ENCODE measurements at regions not wholly inside any gene's neighbourhood (a gene's known extent, or its start where the extent isn't known, plus 50 kb on each side); places are given as distances from the start of the nearest gene placed in this dataset.

GRCh38 chr5:178786859-178787499 is 56.5 kb upstream of the ZNF354A start:
- peaks cover 3% of the 10 kb centered on the region for H3K27me3 Mint-ChIP-seq (ENCODE audit: insufficient read depth)
- no peak overlapping the region for H3K27ac Mint-ChIP-seq
- TF ChIP-seq, protein P1, sequence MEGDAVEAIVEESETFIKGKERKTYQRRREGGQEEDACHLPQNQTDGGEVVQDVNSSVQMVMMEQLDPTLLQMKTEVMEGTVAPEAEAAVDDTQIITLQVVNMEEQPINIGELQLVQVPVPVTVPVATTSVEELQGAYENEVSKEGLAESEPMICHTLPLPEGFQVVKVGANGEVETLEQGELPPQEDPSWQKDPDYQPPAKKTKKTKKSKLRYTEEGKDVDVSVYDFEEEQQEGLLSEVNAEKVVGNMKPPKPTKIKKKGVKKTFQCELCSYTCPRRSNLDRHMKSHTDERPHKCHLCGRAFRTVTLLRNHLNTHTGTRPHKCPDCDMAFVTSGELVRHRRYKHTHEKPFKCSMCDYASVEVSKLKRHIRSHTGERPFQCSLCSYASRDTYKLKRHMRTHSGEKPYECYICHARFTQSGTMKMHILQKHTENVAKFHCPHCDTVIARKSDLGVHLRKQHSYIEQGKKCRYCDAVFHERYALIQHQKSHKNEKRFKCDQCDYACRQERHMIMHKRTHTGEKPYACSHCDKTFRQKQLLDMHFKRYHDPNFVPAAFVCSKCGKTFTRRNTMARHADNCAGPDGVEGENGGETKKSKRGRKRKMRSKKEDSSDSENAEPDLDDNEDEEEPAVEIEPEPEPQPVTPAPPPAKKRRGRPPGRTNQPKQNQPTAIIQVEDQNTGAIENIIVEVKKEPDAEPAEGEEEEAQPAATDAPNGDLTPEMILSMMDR (conservative IDR thresholded peaks at IDR 0.05) = no peak
- Histone ChIP-seq H3K36me3 (ENCODE audit: control insufficient read depth, insufficient read depth, low read length) (no peaks in the 10 kb centered on the region), H3K27ac (ENCODE audit: low read depth, low read length) (no peak overlapping the region), H3K9ac (ENCODE audit: extremely low read depth, low read length, poor library complexity, severe bottlenecking) (no peak overlapping the region), H3K9me3 (ENCODE audit: control insufficient read depth, low read length) (peaks cover 8% of the 10 kb centered on the region), H3K4me3 (ENCODE audit: low read length) (no peak overlapping the region), H3K4me1 (ENCODE audit: control insufficient read depth, insufficient read depth, low read length) (no peaks in the 10 kb centered on the region), H3K27me3 (ENCODE audit: control insufficient read depth, insufficient read depth, low read length, poor library complexity, severe bottlenecking) (no peaks in the 10 kb centered on the region)
- no peak overlapping the region for H3K4me3 Mint-ChIP-seq
- H3K36me3 Mint-ChIP-seq (ENCODE audit: low read depth) = no peaks in the 10 kb centered on the region
- WGBS, 2 experiments (ENCODE audit: insufficient coverage in 1 of 2, insufficient read length in 1 of 2) = 78 to 88% methylated on average over 8 to 9 of the region's 9 CpGs
- DNase-seq = peak; percentile 23
- peaks cover 3% of the 10 kb centered on the region for H3K9me3 Mint-ChIP-seq
- peaks cover 3% of the 10 kb centered on the region for H3K4me1 Mint-ChIP-seq

- H3K9ac ChIP-seq (ENCODE audit: extremely low read depth, low read length, poor library complexity, severe bottlenecking) = no peak overlapping the region
- WGBS, 2 experiments (ENCODE audit: insufficient coverage in 1 of 2, insufficient read length in 1 of 2) = 77 to 89% methylated on average over 12 to 13 of the region's 13 CpGs
- H3K9me3 Mint-ChIP-seq = peaks cover 3% of the 10 kb centered on the region
- TF ChIP-seq, protein P1 (conservative IDR thresholded peaks at IDR 0.05) = no peak
- H3K27ac ChIP-seq (ENCODE audit: low read depth, low read length) = no peak overlapping the region
- peaks cover 7% of the 10 kb centered on the region for H3K4me1 Mint-ChIP-seq
- H3K27me3 ChIP-seq (ENCODE audit: control insufficient read depth, insufficient read depth, low read length, poor library complexity, severe bottlenecking) = no peaks in the 10 kb centered on the region
- no peak for DNase-seq
- peaks cover 3% of the 10 kb centered on the region for H3K27me3 Mint-ChIP-seq (ENCODE audit: insufficient read depth)
- H3K27ac Mint-ChIP-seq = no peak overlapping the region
- peaks cover 12% of the 10 kb centered on the region for H3K9me3 ChIP-seq (ENCODE audit: control insufficient read depth, low read length)
- no peaks in the 10 kb centered on the region for H3K36me3 Mint-ChIP-seq (ENCODE audit: low read depth)
- H3K4me3 ChIP-seq (ENCODE audit: low read length) = no peak overlapping the region
- no peak overlapping the region for H3K4me3 Mint-ChIP-seq
- no peaks in the 10 kb centered on the region for H3K4me1 ChIP-seq (ENCODE audit: control insufficient read depth, insufficient read depth, low read length)
- H3K36me3 ChIP-seq (ENCODE audit: control insufficient read depth, insufficient read depth, low read length) = no peaks in the 10 kb centered on the region
Observed at GRCh38 chr5:178786417-178786816, 56.0 kb upstream of the ZNF354A start.

DNA sequence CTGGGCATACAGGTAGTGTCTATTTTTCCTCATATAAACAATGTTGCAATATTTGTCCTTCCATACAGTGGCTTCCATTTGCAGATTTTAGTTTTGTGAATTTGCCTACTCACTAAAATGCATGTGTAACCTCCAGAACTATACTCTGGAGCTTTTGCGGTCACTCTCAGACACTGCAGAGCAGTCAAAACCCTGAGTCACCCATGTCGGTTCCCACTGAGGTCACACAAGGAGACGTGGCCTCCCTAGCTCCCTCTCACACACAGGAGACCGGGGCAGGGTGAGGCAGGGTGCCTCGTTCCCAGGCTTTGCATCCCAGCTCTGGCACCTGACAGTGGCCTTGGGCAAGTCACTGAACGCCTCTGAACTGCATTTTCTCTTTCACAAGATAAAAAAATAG is 55.5 kb upstream of the ZNF354A start:
- Histone ChIP-seq H3K27me3 (ENCODE audit: control insufficient read depth, insufficient read depth, low read length, poor library complexity, severe bottlenecking) (no peaks in the 10 kb centered on the region), H3K36me3 (ENCODE audit: control insufficient read depth, insufficient read depth, low read length) (no peaks in the 10 kb centered on the region), H3K4me1 (ENCODE audit: control insufficient read depth, insufficient read depth, low read length) (no peaks in the 10 kb centered on the region), H3K9ac (ENCODE audit: extremely low read depth, low read length, poor library complexity, severe bottlenecking) (no peak overlapping the region), H3K4me3 (ENCODE audit: low read length) (no peak overlapping the region), H3K9me3 (ENCODE audit: control insufficient read depth, low read length) (peaks cover 14% of the 10 kb centered on the region), H3K27ac (ENCODE audit: low read depth, low read length) (no peak overlapping the region)
- Mint-ChIP-seq H3K36me3 (ENCODE audit: low read depth) (no peaks in the 10 kb centered on the region), H3K27ac (no peak overlapping the region), H3K4me3 (no peak overlapping the region), H3K4me1 (peaks cover 12% of the 10 kb centered on the region), H3K9me3 (peaks cover 3% of the 10 kb centered on the region), H3K27me3 (ENCODE audit: insufficient read depth) (peaks cover 7% of the 10 kb centered on the region)
- 72 to 74% methylated on average over 5 to 6 of the region's 6 CpGs for WGBS, 2 experiments (ENCODE audit: insufficient coverage in 1 of 2, insufficient read length in 1 of 2)
- TF ChIP-seq, protein P1 (conservative IDR thresholded peaks at IDR 0.05) = no peak
- no peak for DNase-seq

Measured in endodermal cell (in vitro differentiated cells).